ENCODE measurements at regions not wholly inside any gene's neighbourhood (a gene's known extent, or its start where the extent isn't known, plus 50 kb on each side); places are given as distances from the start of the nearest gene placed in this dataset.

DNA sequence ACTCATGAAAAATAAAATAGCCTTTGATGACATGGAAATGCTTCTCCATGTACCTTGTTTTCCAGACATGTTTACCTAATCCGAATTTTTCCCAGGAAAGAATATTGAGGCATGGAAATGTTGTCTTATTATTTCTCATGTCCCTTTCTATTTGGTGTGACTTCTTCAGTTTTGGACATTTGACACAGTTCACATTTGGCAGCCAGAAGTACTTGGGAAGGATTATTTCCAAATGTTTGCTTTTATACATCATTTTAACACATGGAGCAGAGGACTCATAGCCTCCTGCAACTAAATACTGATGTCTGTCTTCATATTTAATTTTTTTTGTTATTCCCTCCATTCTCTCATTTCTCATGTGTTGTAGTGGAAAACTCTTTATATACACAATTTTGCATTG lies 94.3 kb downstream of the POSTN start:
- TF ChIP-seq YY1 (IDR thresholded peaks at IDR 0.05; ENCODE audit: extremely low read depth, insufficient replicate concordance, low read depth, low read length) = no peak
- TF ChIP-seq, protein P1, sequence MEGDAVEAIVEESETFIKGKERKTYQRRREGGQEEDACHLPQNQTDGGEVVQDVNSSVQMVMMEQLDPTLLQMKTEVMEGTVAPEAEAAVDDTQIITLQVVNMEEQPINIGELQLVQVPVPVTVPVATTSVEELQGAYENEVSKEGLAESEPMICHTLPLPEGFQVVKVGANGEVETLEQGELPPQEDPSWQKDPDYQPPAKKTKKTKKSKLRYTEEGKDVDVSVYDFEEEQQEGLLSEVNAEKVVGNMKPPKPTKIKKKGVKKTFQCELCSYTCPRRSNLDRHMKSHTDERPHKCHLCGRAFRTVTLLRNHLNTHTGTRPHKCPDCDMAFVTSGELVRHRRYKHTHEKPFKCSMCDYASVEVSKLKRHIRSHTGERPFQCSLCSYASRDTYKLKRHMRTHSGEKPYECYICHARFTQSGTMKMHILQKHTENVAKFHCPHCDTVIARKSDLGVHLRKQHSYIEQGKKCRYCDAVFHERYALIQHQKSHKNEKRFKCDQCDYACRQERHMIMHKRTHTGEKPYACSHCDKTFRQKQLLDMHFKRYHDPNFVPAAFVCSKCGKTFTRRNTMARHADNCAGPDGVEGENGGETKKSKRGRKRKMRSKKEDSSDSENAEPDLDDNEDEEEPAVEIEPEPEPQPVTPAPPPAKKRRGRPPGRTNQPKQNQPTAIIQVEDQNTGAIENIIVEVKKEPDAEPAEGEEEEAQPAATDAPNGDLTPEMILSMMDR (IDR thresholded peaks at IDR 0.05 in 2 of 3, conservative IDR thresholded peaks at IDR 0.05 in 1 of 3; ENCODE audit: borderline replicate concordance in 1 of 3, insufficient read depth in 1 of 3, low read depth in 2 of 3, low read length in 2 of 3) = no peak
- no peak for TF ChIP-seq POLR2A (IDR thresholded peaks at IDR 0.05; ENCODE audit: borderline replicate concordance, extremely low read depth, insufficient read depth, insufficient read length)
- no peak for TF ChIP-seq SIN3A (IDR thresholded peaks at IDR 0.05; ENCODE audit: low read depth)
- TF ChIP-seq EZH2 (IDR thresholded peaks at IDR 0.05) = no peak
- no peak for TF ChIP-seq SP1 (IDR thresholded peaks at IDR 0.05; ENCODE audit: low read depth)
- TF ChIP-seq RAD21 (IDR thresholded peaks at IDR 0.05; ENCODE audit: low read depth) = no peak
- TF ChIP-seq POLR2AphosphoS5 (IDR thresholded peaks at IDR 0.05; ENCODE audit: low read depth, low read length) = no peak
- TF ChIP-seq FOSL1 (IDR thresholded peaks at IDR 0.05; ENCODE audit: low read depth) = no peak
- no peak for TF ChIP-seq ZNF274 (IDR thresholded peaks at IDR 0.05; ENCODE audit: low read depth, low read length)

Measured in HCT116 (cell line).